DND-41 (cell line): ENCODE measurements at regions not wholly inside any gene's neighbourhood (a gene's known extent, or its start where the extent isn't known, plus 50 kb on each side); places are given as distances from the start of the nearest gene placed in this dataset.

Experiments
- EZH2 ChIP-seq: IDR thresholded peaks from 3 replicates; pipeline ENCODE4 v1.6.1; 2012; ENCODE audit warnings: borderline replicate concordance, low read depth, mild to moderate bottlenecking, moderate library complexity, low read length, inconsistent platforms; ENCODE audit not compliant: severe bottlenecking
- TF ChIP-seq, protein P1 (sequence below): IDR thresholded peaks from 2 replicates; pipeline ENCODE4 v1.5.1; 2012; ENCODE audit warnings: borderline replicate concordance, low read length, moderate library complexity, mild to moderate bottlenecking; ENCODE audit not compliant: poor library complexity, severe bottlenecking; ENCODE audit errors: extremely low read depth

DNA sequence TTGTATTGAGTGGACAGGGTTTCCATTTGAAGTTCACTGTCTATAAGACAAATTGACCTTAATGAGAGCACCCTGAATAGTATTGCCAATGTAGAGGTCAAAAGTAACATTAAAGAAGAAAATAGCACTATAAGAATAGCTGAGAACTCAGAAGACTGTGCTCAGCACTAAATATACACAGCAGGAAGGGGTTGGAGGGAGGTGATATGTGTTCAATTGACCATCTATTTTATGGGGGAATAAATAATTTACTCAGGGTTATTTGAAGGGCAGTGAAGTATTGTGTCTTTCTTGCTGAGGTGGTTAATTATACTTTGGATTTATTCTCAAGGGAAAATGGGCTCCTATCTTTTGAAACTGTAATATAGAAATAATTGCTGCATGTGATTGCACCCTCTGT lies 1380.5 kb upstream of the SPRY2 start:
- TF ChIP-seq, protein P1, sequence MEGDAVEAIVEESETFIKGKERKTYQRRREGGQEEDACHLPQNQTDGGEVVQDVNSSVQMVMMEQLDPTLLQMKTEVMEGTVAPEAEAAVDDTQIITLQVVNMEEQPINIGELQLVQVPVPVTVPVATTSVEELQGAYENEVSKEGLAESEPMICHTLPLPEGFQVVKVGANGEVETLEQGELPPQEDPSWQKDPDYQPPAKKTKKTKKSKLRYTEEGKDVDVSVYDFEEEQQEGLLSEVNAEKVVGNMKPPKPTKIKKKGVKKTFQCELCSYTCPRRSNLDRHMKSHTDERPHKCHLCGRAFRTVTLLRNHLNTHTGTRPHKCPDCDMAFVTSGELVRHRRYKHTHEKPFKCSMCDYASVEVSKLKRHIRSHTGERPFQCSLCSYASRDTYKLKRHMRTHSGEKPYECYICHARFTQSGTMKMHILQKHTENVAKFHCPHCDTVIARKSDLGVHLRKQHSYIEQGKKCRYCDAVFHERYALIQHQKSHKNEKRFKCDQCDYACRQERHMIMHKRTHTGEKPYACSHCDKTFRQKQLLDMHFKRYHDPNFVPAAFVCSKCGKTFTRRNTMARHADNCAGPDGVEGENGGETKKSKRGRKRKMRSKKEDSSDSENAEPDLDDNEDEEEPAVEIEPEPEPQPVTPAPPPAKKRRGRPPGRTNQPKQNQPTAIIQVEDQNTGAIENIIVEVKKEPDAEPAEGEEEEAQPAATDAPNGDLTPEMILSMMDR: no peak
- TF ChIP-seq EZH2: no peak
